ENCODE measurements at regions not wholly inside any gene's neighbourhood (a gene's known extent, or its start where the extent isn't known, plus 50 kb on each side); places are given as distances from the start of the nearest gene placed in this dataset.

DNA sequence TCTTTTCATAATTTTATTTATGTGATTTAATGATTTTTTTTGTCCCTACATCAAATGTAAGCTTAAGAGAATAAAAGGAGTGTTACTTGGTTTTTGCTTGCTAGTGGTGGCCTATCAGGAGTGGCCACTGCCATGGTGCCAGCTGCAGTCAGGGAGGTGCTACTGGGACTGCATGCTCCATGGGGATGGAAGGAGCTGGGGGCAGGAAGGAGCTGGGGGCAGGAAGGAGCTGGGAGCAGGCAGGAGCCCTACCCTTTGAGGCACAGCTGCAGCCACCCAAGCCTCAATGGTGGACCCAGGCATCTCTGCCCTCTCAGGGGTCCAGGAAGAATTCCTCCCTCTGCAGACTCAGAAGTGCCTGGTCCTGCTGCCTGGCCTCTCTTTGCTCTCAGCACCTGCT is 796.0 kb downstream of the SLC16A7 start:
- no peak for DNase-seq

- no peak for DNase-seq
These were observed 797.3 kb downstream of the SLC16A7 start for GRCh38 chr12:60393093-60393492.

- DNase-seq: no peak
These were observed 798.8 kb downstream of the SLC16A7 start for GRCh38 chr12:60394665-60395064.

DNA sequence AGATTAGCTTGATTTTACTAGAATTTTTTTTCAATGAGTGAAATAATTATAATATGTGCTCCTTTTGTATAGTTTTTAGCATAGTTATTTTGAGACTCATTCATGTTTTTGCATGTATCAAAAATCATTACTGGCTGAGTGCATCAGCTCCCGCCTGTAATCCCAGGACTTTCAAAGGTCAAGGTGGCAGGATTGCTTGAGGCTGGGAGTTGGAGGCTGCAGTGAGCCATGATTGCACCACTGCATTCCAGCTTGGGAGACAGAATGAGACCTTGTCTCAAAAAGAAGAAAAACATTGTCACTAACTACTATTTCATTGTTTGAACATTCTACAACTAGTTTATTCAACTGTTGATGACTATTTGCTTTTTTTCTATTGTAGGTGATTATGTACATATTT is 802.7 kb downstream of the SLC16A7 start:
- no peak for DNase-seq

DNA sequence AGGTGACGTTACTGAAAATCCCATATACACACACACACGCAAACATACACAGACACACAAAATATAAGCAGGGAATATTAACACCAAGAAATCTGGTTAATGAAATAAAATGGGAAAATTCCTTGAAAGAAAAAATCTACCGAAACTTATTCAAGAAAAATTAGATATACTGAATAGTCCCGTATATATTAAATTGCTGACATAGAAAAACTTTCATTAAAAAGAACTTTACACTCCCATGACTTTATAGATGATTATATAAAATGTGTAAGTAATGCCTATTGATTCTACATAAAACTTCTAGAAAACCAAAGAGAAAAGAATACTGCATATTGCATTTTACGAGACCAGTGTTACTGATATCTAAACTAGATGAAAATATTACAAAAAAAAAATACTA is 803.2 kb downstream of the SLC16A7 start:
- DNase-seq: no peak

DNA sequence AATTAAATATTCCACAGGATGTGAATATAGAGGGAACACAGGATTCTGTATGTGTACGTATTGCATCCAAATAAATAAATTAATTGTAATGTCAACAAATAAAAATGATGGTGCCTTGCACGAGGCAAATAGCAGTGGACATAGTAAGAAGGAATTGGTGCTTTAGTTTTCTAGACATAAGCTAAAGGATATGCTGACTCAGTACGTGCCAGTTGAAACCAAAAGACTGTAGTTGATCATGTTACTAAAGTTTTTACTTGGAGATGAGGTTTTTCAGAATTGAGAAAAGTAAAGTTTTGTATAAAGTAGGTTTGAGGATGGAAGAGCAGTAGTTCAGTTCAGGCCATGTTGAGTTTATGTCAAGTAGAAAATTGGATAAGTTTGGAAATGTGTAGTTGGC is 807.2 kb downstream of the SLC16A7 start:
- DNase-seq: no peak

DNA sequence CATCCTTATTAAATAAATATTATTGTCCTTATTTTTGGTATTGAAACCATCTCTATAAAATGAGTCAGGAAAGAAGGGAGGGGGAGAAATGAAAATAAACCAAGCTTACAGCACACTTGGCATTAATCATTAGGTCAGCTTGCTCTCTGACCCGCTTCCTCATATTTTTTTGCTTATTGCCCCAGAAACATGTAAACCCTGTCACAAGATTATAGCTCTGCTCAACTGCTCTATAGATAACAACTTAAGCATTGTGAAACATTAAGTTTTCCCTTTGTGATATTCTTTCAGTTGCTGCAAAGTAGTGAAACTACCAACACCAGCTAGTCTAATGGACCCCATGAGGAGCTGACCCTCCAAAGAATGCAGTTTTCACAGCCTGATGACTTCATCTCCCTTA is 819.5 kb downstream of the SLC16A7 start:
- DNase-seq: no peak

- no peak for DNase-seq
These were observed 824.2 kb downstream of the SLC16A7 start for GRCh38 chr12:60419986-60420385.

- no peak for DNase-seq
These were observed 825.9 kb downstream of the SLC16A7 start for GRCh38 chr12:60421741-60422140.

DNA sequence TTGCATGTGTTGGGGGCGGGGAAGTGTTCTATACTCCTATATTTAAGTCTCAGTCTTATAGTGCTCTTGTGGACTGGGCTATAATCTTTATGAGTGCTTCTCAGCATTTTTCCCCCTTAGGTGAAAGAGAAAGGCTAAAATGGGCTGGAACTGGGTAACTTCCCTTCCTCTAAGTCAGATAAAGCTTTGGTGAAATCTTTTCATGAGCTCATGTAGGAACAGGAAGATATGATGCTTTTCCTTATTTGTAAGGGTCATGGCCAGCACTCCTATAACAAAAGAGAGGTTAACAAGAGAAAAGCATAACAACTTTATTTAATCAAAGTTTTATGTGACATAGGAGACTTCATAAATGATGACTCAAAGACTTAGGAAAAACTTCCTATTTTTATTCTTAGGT is 841.5 kb downstream of the SLC16A7 start:
- DNase-seq: no peak

- DNase-seq: no peak
These were observed 845.7 kb downstream of the SLC16A7 start for GRCh38 chr12:60441577-60441976.

GRCh38 chr12:60451457-60451856 is 855.6 kb downstream of the SLC16A7 start:
- no peak for DNase-seq

DNA sequence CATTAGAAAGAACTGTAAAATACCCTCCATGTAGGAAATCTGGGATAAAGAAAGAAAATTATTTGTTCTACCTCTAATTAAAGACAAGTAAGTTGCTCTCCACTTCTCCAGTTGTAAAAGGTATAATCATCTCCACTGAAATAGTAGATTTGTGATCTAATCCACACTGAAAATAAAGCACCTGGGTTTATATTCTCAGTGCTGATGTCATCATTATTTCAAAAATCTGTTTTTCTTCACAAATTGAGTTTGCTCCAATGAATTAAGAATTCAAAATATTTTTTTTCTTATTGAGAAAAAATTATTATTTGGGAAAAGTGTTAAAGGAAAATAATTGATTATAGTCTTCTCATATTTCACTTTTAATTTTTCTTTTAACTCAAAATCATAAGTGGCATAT is 869.2 kb downstream of the SLC16A7 start:
- DNase-seq: no peak

- no peak for DNase-seq
These were observed 872.7 kb downstream of the SLC16A7 start for GRCh38 chr12:60468546-60468945.

- DNase-seq: no peak
These were observed 880.0 kb downstream of the SLC16A7 start for GRCh38 chr12:60475825-60476224.

GRCh38 chr12:60487284-60487683 is 891.5 kb downstream of the SLC16A7 start:
- no peak for DNase-seq

DNA sequence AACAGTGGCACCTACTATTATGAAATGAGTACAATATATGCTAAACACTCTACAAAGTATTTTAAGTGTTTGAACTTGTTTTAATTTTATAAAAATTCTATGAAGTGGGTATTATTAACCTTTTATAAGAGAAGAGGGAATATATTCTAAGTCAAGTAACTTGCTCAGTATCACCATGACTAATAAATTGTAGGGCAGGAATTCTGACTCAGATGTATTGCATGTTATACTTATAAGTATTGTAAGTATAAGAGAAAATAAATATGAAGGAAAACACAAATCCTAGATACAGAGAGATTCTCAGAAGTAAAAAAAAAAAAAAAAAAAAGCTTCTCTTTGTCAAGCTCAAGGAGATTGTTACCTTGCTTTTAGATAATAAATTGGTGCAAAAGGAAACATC is 893.2 kb downstream of the SLC16A7 start:
- DNase-seq: no peak

DNA sequence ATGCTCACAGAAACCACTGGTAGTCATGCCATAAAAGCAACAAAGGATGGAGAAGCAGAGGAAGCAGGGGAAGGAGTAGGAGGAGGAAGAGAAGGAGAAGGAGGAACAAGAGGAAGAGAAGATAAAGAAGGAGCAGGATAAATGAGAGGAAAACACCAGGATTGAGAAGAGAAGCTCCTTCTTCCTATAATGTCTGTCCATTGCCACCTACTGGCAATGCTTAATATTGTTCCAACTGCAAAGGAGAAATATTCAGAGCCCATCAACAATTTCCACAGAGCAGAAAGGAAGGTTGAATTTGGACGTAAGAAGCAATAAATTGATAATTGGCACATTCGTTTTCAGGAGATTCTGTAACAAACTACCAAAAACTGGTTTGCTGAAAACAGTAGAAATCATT is 898.4 kb downstream of the SLC16A7 start:
- no peak for DNase-seq

GRCh38 chr12:60498656-60499055 is 902.8 kb downstream of the SLC16A7 start:
- no peak for DNase-seq

DNA sequence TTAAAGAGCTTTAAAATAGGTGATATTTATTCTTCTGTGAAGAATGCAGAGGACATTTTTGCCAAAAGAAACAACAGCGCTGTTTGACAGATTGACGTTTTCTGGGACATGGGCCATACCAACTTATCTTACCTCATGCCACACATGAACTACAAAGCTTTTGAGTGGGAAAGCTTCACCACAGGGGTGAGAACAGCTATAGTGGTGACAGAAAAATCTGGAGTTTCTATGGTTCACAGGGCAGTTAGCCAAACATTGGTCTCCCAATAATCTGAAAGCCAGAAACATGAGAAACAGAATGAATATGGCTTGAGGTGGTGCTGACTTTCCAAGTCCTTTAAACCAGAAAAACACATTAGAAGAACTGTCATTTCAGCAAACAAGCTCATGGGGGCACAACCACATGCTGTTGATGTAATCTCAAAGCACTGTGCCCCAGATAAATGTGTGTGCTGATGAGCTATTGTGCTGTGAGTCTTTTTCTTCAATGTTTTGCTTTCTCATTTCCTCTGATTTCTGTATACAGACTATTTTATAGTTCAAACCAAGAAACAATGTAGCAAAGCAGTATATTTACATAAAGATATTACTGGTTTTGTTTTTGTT is 905.4 kb downstream of the SLC16A7 start:
- DNase-seq: no peak

DNA sequence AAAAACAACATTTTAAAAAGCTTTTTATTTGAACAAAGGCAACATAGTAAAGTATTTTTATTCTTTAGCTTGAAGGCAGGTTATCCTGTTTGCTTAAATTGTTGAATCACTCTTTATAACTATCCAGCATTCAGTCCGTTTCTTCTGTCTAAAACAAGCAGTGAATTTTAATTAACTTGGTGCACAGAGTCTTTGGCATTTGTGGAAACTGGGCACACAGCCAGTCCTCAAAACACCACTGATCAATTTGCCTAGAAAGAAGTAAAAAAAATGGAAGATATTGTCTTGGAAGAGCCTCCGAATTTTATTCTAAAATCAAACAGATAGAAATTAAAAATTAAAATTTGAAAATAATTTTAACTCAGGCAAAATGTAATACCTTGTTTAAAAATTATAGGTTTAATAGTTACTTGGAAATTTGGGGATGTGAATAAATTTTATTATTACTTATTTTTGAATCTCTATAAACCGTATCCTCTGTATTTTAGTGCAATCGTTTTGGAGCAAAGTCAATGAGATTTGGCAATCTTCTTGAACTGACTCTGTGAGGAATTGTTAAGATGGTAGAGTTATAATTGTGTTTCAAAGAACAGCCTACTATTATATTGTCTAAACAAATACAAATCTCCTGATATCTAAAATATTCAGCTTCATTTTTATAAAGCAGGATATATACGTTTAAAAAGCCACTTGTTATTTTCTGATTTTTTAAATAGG is 927.0 kb downstream of the SLC16A7 start:
- no peak for DNase-seq

DNA sequence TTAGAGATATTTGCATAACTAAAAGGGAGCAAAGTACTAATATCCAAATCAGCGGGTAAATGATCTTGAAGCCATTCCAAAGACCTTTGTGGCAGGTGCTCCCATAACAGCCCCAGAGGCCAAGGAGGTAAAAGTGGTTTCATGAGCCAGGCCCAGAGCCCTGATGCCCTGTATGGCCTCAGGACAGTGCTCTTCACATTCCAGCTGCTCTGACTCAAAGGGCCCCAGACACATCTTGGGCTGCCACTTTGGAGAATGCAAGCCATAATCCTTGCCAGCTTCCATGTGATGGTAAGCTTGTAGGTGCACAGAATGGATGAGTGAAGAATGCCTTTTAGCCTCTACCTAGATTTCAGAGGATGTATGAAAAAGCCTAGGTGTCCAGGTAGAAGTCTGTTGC is 933.4 kb downstream of the SLC16A7 start:
- no peak for DNase-seq

DNA sequence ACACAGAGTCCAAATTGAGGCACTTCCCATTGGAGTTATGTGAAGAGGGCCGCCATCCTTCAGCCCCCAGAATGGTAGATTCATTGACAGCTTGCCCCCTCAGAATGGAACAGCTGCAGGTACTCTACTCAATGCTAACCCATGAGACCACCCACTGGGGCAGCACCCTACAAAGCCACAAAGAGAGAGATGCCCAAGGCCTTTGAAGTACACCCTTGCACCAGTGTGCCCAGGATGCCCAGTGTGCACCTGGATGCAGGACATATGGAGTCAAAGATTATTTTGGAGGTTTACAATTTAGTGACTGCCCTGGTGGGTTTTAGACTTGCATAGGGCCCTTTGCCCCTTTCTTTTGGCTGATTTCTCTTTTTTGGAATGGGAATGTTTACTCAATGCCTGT is 933.9 kb downstream of the SLC16A7 start:
- DNase-seq: no peak

GRCh38 chr12:60535363-60535762 is 939.5 kb downstream of the SLC16A7 start:
- DNase-seq: no peak

- DNase-seq: no peak
These were observed 943.8 kb downstream of the SLC16A7 start for GRCh38 chr12:60539592-60539991.
